Mammary epithelial cell (primary cell): ENCODE measurements at regions not wholly inside any gene's neighbourhood (a gene's known extent, or its start where the extent isn't known, plus 50 kb on each side); places are given as distances from the start of the nearest gene placed in this dataset.

Source experiments
- CTCF ChIP-seq, 2 donors: IDR thresholded peaks in 1 of 2; conservative IDR thresholded peaks in 1 of 2; 2 replicates each; pipeline ENCODE4 v1.5.1; 2011 to 2012; ENCODE audit warnings: inconsistent platforms in 2 of 2, low read length in 2 of 2, mild to moderate bottlenecking in 2 of 2, control low read depth in 1 of 2, low read depth in 1 of 2; ENCODE audit not compliant: insufficient read depth in 1 of 2; ENCODE audit errors: extremely low read depth in 1 of 2
- EZH2 ChIP-seq: IDR thresholded peaks from 2 replicates; pipeline ENCODE4 v1.6.1; 2012; ENCODE audit warnings: low read length, inconsistent platforms, borderline replicate concordance

DNA sequence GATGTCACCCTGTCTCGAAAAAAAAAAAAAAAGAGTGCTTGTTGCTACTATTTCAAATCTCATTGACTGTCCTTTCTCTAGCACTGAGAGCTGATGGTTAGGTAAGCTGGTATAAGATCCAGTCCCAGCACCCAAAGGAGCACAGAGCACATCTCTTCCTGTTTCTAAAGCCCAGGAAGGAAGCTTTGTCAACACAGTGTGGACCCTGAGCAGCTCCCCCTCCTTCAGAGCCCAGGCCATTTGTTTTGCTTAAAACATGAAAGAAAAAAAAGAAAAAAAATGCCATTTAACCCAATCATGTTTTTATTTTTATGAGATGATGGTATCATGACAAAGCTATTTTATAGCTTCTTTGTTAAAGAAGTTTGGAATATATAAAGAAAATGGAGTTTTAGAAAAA lies 184.1 kb upstream of the DUSP10 start:
- no peak for TF ChIP-seq CTCF (conservative IDR thresholded peaks at IDR 0.05 in 1 of 2, IDR thresholded peaks at IDR 0.05 in 1 of 2; ENCODE audit: extremely low read depth in 1 of 2, insufficient read depth in 1 of 2, low read depth in 1 of 2, low read length in 2 of 2)
- no peak for TF ChIP-seq EZH2
